GM12878 (cell line): ENCODE measurements at regions not wholly inside any gene's neighbourhood (a gene's known extent, or its start where the extent isn't known, plus 50 kb on each side); places are given as distances from the start of the nearest gene placed in this dataset.

Experiments
- BACH1 ChIP-seq: fragments of 450-650 bp; IDR thresholded peaks from 2 replicates; pipeline ENCODE4 v1.6.1; 2017; ENCODE audit warnings: mild to moderate bottlenecking, borderline replicate concordance
- CTCF ChIP-seq, 3 experiments: IDR thresholded peaks in 2 of 3; conservative IDR thresholded peaks in 1 of 3; 2 replicates each; pipeline ENCODE4 v1.5.1; 2011; ENCODE audit warnings: low read depth in 3 of 3, low read length in 3 of 3, mild to moderate bottlenecking in 3 of 3, control low read depth in 2 of 3, moderate library complexity in 2 of 3, inconsistent platforms in 1 of 3, mixed read lengths in 1 of 3; ENCODE audit not compliant: control insufficient read depth in 2 of 3, insufficient read depth in 1 of 3; ENCODE audit errors: extremely low read depth in 1 of 3
- EGR1 ChIP-seq, 2 experiments: IDR thresholded peaks; 1 replicate in 1 of 2; 2 replicates in 1 of 2; pipeline ENCODE4 v1.6.1; 2011 to 2012; ENCODE audit warnings: low read depth in 2 of 2, low read length in 2 of 2, borderline replicate concordance in 1 of 2, mild to moderate bottlenecking in 1 of 2, moderate library complexity in 1 of 2
- POLR2A ChIP-seq: IDR thresholded peaks from 2 replicates; pipeline ENCODE4 v1.6.1; 2011; ENCODE audit warnings: low read depth, mild to moderate bottlenecking, low read length
- POLR2AphosphoS5 ChIP-seq: IDR thresholded peaks from 2 replicates; pipeline ENCODE4 v1.6.1; 2011; ENCODE audit warnings: mild to moderate bottlenecking, low read length, inconsistent platforms
- STAT1 ChIP-seq: fragments of 450-650 bp; conservative IDR thresholded peaks from 2 replicates; pipeline ENCODE4 v1.6.1; 2014; ENCODE audit warnings: antibody characterized with exemption, mild to moderate bottlenecking
- TAF1 ChIP-seq: IDR thresholded peaks from 2 replicates; pipeline ENCODE4 v1.6.1; 2011; ENCODE audit warnings: mild to moderate bottlenecking, low read depth, low read length, borderline replicate concordance

- TF ChIP-seq POLR2AphosphoS5 (no peak), CTCF (IDR thresholded peaks at IDR 0.05 in 2 of 3, conservative IDR thresholded peaks at IDR 0.05 in 1 of 3; ENCODE audit: control insufficient read depth in 2 of 3, extremely low read depth in 1 of 3, insufficient read depth in 1 of 3, low read depth in 3 of 3, low read length in 3 of 3) (no peak), BACH1 (no peak), TAF1 (no peak), POLR2A (no peak), EGR1 (IDR thresholded peaks at IDR 0.05; ENCODE audit: borderline replicate concordance in 1 of 2, low read depth in 2 of 2, low read length in 2 of 2) (no peak), STAT1 (no peak)
Measured at GRCh38 chr1:78420688-78421087, 70.1 kb upstream of the PTGFR start.
